ENCODE measurements at regions not wholly inside any gene's neighbourhood (a gene's known extent, or its start where the extent isn't known, plus 50 kb on each side); places are given as distances from the start of the nearest gene placed in this dataset.

DNA sequence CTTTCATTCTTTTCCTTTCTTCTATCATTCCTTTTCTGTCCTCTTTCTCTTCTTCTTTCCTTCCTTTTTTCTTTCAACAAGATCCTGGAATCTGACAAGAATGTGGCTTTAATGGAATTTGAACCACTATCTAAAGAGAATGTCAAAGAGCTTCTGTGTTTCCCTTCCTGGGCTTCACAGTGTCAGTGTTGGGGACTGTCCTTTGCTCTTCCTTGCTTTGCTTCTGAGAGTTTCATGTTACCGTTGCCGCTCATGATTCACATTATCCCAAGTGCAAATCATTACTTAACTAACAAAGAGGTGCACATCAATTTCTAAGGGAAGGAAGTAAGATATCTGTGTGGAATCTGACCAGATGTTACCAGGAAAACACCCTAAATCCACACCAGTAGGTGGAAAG lies 90.5 kb upstream of the DDIT4L start:
- WGBS (ENCODE audit: insufficient coverage), result no CpG with 5 or more reads among the region's 2 CpGs
- Histone ChIP-seq H3K4me3 (ENCODE audit: control extremely low read depth in 1 of 5, extremely low read depth in 1 of 5, insufficient read depth in 1 of 5, low read depth in 2 of 5, low read length in 4 of 5) (no peak overlapping the region), H2AFZ (ENCODE audit: insufficient read depth, low read depth, low read length, poor library complexity, severe bottlenecking) (no peak overlapping the region), H3K4me2 (replicated peaks; ENCODE audit: low read depth, low read length, poor library complexity, severe bottlenecking) (no peak overlapping the region), H3K9me3 (ENCODE audit: control extremely low read depth in 1 of 3, control insufficient read depth in 2 of 3, insufficient read depth in 1 of 3, low read length in 2 of 3) (no peaks in the 10 kb centered on the region), H3K36me3 (replicated peaks in 1 of 2; ENCODE audit: control extremely low read depth in 1 of 2, control insufficient read depth in 1 of 2, extremely low read depth in 1 of 2, insufficient read depth in 2 of 2, low read length in 1 of 2) (no peaks in the 10 kb centered on the region), H4K20me1 (ENCODE audit: control insufficient read depth, insufficient read depth, low read length, poor library complexity, severe bottlenecking) (no peaks in the 10 kb centered on the region), H3K9ac (ENCODE audit: low read length) (no peak overlapping the region), H3K27ac (ENCODE audit: low read length in 2 of 2) (no peak overlapping the region), H3K79me2 (ENCODE audit: control insufficient read depth, insufficient read depth, low read length) (no peaks in the 10 kb centered on the region), H3K4me1 (ENCODE audit: control insufficient read depth in 2 of 2, insufficient read depth in 2 of 2, low read length in 2 of 2) (no peaks in the 10 kb centered on the region), H3K27me3 (replicated peaks in 1 of 4; ENCODE audit: control extremely low read depth in 1 of 4, control insufficient read depth in 3 of 4, insufficient read depth in 4 of 4, low read length in 3 of 4) (no peaks in the 10 kb centered on the region)
- H3K4me3 Mint-ChIP-seq, result no peak overlapping the region
- CTCF ChIA-PET, result no interaction called here
- ATAC-seq (ENCODE audit: low read depth) (no peak), DNase-seq (no peak)
- H3K27me3 Mint-ChIP-seq, result peaks cover 11% of the 10 kb centered on the region
- H3K4me1 Mint-ChIP-seq, result no peaks in the 10 kb centered on the region
- TF ChIP-seq, protein P1, sequence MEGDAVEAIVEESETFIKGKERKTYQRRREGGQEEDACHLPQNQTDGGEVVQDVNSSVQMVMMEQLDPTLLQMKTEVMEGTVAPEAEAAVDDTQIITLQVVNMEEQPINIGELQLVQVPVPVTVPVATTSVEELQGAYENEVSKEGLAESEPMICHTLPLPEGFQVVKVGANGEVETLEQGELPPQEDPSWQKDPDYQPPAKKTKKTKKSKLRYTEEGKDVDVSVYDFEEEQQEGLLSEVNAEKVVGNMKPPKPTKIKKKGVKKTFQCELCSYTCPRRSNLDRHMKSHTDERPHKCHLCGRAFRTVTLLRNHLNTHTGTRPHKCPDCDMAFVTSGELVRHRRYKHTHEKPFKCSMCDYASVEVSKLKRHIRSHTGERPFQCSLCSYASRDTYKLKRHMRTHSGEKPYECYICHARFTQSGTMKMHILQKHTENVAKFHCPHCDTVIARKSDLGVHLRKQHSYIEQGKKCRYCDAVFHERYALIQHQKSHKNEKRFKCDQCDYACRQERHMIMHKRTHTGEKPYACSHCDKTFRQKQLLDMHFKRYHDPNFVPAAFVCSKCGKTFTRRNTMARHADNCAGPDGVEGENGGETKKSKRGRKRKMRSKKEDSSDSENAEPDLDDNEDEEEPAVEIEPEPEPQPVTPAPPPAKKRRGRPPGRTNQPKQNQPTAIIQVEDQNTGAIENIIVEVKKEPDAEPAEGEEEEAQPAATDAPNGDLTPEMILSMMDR (IDR thresholded peaks at IDR 0.05), result no peak
- no peaks in the 10 kb centered on the region for H3K9me3 Mint-ChIP-seq (ENCODE audit: insufficient read depth)
- POLR2A ChIA-PET, result no interaction called here
- H3K27ac Mint-ChIP-seq, result no peak overlapping the region
- intact Hi-C loops (cut with micrococcal nuclease), result no loop called here

DNA sequence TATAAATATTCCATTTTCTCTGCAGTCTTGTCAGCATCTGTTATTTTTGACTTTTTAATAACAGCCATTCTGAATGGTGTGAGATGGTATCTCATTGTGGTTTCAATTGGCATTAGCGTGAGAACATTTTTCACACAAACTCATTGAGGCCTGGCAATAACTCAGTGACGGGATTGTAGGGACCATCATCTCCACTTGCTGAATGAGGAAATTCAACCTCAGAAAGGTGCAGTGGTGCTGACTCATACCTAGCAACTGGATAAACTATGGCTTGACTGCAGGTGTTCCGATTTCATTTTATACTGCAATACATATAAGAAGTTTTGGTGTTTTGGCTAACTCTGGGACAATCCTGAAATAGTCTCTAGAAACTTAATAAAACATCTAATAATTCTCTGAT lies 88.3 kb upstream of the DDIT4L start:
- DNase-seq (no peak), ATAC-seq (ENCODE audit: low read depth) (no peak)
- Histone ChIP-seq H3K79me2 (ENCODE audit: control insufficient read depth, insufficient read depth, low read length) (no peaks in the 10 kb centered on the region), H3K27ac (ENCODE audit: low read length in 2 of 2) (no peak overlapping the region), H3K9ac (ENCODE audit: low read length) (no peak overlapping the region), H2AFZ (ENCODE audit: insufficient read depth, low read depth, low read length, poor library complexity, severe bottlenecking) (no peak overlapping the region), H3K27me3 (replicated peaks in 1 of 4; ENCODE audit: control extremely low read depth in 1 of 4, control insufficient read depth in 3 of 4, insufficient read depth in 4 of 4, low read length in 3 of 4) (no peaks in the 10 kb centered on the region), H3K9me3 (ENCODE audit: control extremely low read depth in 1 of 3, control insufficient read depth in 2 of 3, insufficient read depth in 1 of 3, low read length in 2 of 3) (no peaks in the 10 kb centered on the region), H3K4me2 (replicated peaks; ENCODE audit: low read depth, low read length, poor library complexity, severe bottlenecking) (no peak overlapping the region), H3K4me3 (ENCODE audit: control extremely low read depth in 1 of 5, extremely low read depth in 1 of 5, insufficient read depth in 1 of 5, low read depth in 2 of 5, low read length in 4 of 5) (no peak overlapping the region), H4K20me1 (ENCODE audit: control insufficient read depth, insufficient read depth, low read length, poor library complexity, severe bottlenecking) (no peaks in the 10 kb centered on the region), H3K4me1 (ENCODE audit: control insufficient read depth in 2 of 2, insufficient read depth in 2 of 2, low read length in 2 of 2) (no peaks in the 10 kb centered on the region), H3K36me3 (replicated peaks in 1 of 2; ENCODE audit: control extremely low read depth in 1 of 2, control insufficient read depth in 1 of 2, extremely low read depth in 1 of 2, insufficient read depth in 2 of 2, low read length in 1 of 2) (no peaks in the 10 kb centered on the region)
- H3K9me3 Mint-ChIP-seq (ENCODE audit: insufficient read depth), result no peaks in the 10 kb centered on the region
- POLR2A ChIA-PET, result no interaction called here
- no peak overlapping the region for H3K4me3 Mint-ChIP-seq
- intact Hi-C loops (cut with micrococcal nuclease), result no loop called here
- no peak overlapping the region for H3K27ac Mint-ChIP-seq
- H3K4me1 Mint-ChIP-seq, result no peaks in the 10 kb centered on the region
- CTCF ChIA-PET, result no interaction called here
- TF ChIP-seq EZH2 (IDR thresholded peaks at IDR 0.05; ENCODE audit: borderline replicate concordance, insufficient read depth, low read depth, low read length, poor library complexity, severe bottlenecking), result no peak
- TF ChIP-seq, protein P1 (IDR thresholded peaks at IDR 0.05), result no peak
- H3K27me3 Mint-ChIP-seq, result peaks cover 13% of the 10 kb centered on the region
- WGBS (ENCODE audit: insufficient coverage), result 67% methylated on average over 1 of the region's 3 CpGs
